NCI-H128 (cell line): ENCODE measurements at regions not wholly inside any gene's neighbourhood (a gene's known extent, or its start where the extent isn't known, plus 50 kb on each side); places are given as distances from the start of the nearest gene placed in this dataset.

Source experiments
- DNase-seq: peaks from one replicate; lab custom pipeline; 2025; ENCODE audit not compliant: unreplicated experiment; lab: John Stamatoyannopoulos, UW

DNA sequence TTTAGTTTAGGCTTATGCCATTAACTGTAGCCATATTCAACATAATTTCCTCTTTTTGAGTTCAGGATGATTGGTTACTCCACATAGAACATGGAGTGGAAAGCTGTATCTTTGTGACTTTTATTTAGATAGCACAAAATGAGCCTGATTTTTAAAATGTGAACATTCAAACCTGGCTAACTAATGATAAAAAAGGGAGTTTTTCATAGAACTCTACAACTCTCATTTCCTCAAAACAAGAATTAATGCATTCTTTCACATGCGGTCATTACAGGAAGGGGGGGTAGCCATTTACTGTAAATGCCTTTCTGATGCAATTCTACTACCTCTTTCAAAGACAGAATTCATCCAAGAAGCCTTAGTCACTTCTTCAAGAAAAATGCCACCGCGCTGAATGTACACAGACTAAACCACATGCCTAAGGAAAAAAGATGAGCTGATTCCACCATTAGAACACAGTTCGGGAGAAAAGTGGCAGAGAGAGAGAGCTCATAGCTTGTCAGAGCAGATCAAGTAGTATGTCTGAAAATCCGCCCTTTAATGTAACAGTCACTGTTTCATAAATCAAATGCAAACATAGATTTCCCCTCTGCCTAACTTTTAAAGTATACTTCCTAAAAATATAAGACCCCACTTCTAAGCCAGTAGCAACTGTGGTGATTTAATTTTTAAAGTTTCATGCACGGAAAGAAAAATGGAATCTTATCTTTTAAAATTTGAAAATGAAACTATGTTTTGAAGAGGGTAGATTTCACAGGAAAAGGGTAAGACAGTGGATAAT lies 226.4 kb upstream of the KLF14 start:
- no peak for DNase-seq

DNA sequence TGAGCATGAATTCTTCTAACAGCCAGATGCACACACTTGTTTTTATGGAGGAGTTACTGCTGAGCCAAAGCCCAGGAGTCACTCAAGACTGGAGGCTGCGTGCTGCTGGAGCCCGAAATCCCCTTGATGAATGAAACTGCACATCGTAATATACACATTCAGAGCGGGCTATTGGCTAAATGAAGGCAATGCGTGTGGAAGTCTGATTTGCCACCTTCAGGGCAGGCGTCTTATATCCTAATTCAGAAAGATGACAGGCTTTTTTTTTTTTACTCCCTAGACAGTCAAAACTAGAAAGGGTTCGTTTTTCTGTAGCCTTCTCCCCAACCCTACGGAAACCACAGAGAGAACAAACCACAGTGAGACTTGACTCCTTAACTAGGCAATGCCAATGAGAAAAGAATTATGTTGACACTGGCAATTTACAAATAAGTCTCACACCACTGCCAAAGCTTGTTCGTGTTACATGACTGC lies 227.2 kb upstream of the KLF14 start:
- no peak for DNase-seq

DNA sequence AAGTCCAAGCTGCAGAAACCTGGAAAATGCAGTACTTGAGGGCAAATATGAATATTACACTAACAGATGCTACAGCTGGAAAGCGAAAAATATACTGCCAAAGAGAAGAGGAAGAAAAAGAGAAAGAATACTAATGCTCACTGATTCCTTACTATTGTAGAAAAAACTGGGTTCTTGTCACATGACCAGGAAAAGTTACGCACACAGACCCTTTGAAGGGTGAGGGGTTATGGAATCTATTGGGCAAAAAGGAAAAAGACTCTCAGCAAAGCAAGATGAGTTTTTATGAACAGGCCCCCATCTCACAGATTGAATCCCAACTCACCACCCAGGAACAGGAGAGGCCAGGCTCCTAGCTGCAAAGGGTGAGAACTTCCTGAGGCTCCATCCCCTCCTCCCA lies 228.1 kb upstream of the KLF14 start:
- no peak for DNase-seq

DNA sequence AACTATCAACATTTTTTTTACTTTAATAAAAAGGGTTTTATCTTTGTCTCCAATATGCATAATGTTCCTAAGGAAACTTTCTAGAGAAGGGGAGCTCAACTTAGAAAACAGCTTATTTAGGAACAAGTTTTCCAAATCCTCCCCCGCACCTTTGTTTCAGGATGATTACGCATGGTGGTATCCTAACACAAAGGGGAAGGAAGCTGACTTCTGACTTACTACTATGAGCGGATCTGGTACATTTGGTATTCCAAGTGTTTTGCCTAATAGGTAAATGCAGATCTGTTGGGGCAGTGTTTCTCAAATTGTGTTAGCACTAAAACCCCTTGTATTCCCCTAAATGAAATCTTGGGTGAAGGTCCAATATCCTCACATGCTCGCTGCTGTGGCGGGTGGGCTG lies 229.3 kb upstream of the KLF14 start:
- no peak for DNase-seq

DNA sequence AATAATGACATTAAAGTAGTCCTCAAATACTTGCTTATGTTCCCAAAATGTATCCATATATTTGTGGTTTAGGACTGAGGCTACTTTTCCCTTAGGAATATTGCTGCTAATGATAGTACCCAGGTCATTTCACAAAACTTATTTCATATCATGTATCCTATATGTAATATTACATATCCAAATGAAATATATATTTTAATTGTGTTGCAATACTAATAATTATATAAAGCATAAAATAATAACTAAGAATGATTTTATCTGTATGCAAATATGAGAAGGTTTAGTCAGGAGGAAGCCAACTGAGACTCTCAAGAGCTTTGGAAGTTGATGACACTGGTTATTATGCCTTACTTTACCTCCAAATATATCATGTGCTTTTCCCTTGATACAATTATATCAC lies 231.5 kb upstream of the KLF14 start:
- no peak for DNase-seq

DNA sequence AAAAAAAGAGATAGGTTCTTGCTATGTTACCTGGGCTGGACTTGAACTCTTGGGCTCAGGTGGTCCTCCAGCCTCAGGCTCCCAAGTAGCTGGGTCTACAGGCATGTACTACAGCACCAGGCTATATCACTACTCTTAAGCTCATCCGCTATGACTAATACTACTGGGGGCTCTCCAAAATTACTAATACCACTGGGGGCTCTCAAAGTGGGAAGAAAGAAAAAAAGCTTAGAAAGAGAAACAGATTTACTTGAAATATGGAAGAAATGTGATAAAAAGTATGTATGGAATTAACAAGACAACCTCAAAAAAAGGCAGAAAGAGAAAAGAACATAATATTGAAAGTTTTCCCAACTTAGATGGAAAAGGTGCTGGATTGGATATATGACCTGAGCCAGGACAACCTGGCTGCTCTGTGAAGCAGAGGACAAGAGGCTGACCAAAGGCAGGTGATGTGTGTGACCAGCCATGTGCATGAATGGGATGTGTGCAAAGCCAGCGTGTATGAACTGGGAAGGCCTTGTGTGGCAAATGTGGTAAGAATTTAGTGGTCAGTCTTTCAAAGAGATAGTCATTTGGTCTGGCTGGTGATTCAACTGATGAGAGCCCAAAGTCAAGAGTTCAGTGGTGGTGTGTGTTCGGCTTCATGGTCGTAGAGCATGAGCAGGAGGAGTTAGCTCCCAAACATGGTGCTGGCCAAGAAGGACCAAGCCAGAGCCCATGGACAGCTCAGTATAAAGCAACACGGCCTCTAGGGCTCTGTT lies 232.4 kb upstream of the KLF14 start:
- no peak for DNase-seq

DNA sequence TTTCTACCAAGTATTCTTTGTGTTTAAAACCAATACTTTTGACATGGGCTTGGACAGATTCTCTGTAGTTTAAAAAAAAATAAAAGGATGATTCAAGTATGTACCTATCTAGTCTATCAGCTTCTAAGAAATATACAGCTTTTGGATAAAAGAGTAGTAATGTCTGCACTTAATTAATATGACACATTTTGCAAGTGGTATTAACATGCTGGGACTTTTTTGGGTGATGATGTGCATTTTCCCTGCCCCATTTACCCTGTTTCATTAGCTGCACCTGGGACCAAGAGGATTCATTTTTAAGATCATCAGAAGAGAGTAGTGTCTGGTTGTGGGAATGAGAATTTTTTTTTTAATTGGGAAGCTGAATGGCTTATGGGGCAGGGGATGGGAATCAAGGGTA lies 236.2 kb upstream of the KLF14 start:
- no peak for DNase-seq

DNA sequence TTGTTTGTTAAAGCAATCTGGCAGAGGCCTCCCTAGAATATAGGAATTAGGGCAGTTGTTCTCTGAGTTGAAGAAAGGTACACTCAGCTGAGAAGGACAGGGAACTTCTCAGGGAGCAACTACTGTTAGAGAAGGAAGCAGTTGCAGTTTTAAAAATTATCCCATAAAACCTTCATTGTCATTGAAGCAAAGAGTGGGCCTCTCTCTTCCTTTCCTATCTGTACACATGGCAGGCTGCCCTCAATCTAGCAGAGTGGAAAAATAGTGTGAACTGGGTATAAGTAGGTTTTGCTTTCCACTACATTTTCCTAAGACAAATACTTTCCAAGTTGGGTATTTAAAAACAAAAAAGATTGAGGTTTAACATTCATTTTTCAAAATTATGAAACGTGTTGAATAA lies 236.7 kb upstream of the KLF14 start:
- DNase-seq = no peak

DNA sequence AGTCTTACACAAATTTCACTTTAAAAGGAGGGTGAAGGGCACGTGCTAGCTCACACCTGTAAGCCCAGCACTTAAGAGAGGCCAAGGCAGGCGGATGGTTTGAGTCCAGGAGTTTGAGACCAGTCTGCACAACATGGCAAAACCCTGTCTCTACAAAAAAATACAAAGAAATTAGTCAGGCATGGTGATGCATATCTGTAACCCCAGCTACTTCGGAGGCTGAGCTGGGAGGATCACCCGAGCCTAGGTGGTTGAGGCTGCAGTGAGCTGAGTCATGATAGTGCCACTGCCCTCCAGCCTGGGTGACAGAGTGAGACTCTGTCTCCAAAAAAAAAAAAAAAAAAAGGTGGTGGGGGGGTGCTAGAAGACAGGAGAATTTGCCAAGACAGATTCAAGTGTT lies 237.3 kb upstream of the KLF14 start:
- no peak for DNase-seq

DNA sequence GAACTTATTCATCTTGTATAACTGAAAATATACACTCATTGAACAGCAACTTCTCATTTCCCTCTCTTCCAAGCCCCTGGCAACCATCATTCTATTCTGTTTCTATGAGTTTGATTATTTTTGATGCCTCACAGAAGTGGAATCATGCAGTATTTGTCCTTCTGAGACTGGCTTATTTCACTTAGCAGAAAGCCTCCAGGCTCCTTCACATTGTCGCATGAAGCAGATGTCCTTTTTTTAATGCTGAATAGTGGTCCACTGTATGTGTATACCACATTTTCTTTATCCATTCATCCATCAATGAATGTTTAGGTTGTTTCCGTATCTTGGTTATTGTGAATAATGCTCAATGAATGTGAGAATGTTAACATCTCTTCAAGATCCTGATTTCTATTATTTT lies 238.2 kb upstream of the KLF14 start:
- DNase-seq = no peak

DNA sequence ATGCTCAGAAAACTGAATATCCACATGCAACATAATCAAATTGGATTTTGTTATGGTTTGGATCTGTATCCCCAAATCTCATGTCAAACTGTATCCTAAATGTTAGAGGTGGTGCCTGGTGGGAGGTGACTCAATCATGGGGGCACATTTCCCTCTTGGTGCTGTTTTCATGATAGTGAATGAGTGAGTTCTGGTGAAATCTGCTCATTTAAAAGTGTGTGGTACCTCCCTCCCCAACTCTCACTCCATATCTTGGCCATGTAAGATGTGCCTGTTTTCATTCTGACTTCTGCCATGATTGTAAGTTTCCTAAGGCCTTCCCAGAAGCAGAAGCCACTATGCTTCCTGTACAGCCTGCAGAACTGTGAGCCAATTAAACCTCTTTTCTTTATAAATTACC lies 239.6 kb upstream of the KLF14 start:
- DNase-seq = no peak

DNA sequence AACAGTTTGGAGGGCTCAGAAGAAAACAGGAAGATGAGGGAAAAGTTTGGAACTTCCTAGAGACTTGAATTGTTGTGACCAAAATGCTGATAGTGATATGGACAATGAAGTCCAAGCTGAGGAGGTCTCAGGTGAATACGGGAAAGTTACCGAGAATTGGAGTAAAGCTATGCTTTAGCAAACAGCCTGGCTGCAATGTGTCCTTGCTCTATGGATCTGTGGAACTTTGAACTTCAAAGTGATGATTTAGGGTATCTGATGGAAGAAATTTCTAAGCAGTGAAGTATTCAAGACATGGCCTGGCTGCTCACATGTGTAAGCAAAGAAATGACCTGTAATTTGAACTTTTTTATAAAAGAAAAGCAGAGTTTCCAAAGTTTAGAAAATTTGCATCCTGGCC lies 240.2 kb upstream of the KLF14 start:
- DNase-seq = no peak

DNA sequence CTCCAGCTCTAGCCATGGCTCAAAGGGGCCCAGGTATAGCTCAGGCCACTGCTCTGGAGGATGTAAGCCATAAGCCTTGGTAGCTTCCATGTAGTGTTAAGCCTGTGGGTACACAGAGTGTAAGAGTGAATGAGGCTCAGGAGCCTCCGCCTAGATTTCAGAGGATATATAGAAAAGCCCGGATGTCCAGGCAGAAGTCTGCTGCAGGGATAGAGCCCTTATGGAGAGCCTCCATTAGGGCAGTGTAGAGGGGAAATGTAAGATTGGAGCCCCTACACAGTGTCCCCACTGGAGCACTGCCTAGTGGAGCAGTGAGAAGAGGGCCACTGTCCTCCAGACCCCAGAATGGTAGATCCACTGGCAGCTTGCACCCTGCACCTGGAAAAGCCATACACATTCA lies 240.8 kb upstream of the KLF14 start:
- no peak for DNase-seq

DNA sequence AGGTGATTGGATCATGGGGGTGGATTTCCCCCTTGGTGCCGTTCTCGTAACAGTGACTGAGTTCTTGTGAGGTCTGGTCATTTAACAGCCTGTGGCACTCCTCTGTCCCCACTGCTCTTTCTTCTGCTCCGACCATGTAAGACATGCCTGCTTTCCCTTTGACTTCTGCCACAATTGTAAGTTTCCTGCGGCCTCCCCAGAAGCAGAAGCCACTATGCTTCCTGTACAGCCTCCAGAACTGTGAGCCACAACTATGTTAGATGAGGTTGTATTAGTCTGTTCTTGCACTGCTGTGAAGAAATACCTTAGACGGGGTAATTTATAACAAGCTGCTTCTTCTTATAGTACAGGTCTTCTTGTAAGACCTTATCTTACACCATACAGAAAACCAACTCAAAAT lies 241.7 kb upstream of the KLF14 start:
- DNase-seq = no peak

DNA sequence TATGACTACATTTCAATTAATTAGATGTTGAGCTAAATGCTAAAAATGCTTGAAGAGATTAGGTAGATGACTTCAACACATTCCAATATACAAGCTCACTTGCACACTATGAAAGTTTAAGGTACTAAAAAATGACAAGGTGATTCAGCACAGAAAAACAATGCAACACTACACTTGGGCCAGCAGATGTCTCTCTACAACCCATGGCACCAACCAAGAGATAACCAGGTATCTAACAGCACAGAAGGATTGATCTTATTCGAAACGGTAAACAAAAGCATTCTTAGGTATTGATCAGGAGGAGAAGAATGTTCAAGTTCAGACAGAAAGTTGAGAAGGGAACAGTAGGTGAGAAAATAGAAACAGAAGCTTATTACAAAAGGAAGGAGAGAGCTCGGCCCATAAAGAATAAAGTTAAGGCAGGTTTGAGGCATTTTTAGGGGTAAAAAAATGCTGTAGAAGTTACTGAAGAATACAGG lies 248.2 kb upstream of the KLF14 start:
- DNase-seq = peak; percentile 12

DNA sequence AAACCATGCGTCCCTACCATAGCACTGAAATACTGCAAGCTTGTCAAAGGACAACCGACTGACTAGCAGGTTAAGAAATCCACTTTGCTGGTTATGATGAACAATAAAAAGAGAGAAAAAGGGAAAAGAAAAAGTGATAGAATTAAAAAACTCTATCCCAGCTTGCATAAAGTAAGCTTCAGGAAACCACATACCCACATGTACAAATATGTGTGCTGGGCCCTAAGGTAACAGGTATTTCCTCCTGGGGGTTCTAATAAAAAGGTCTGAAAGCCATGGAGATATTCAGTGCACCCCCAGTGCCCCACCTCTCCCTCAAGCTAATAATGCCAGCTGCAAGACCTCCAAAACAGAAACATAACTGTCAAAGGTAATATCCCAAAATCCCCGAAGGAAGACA lies 248.6 kb upstream of the KLF14 start:
- no peak for DNase-seq

DNA sequence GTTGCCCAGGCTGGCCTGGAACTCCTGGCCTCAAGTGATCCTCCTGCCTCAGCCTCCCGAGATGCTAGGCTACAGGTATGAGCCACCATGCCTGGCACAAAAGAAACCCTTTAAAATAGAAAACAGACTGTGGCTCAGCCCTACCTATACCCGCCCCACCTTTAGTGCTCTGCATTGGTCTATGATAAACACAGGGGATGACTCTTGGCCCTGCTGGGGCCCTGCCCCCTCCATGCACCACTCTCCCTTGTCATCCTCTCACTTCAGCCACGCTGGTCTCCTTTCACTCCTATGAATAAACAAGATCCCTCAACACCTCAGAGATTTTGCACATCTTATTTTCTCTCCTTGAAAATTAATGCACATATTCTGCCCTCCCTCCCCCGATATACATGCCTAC lies 251.4 kb upstream of the KLF14 start:
- no peak for DNase-seq

DNA sequence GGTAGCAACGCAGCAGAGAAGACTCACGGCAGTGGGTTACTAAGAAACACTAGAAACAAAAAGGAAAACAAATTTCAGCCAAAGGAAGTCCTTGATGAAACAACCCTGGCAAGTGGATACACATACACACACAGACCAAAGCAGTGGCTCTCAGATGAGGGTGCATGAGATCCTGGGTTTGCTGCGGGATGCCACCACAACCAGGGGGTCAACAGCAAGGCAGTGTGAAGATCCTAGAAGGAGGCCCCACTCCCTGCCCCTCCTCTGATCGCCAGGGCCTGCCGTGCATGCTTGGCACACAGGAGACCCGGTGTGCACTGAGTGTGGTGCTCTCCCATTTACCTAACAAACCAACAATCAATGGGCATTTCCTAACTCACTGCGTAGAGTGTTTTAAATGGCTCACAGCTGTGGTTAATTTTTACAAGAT lies 252.3 kb upstream of the KLF14 start:
- DNase-seq = no peak

DNA sequence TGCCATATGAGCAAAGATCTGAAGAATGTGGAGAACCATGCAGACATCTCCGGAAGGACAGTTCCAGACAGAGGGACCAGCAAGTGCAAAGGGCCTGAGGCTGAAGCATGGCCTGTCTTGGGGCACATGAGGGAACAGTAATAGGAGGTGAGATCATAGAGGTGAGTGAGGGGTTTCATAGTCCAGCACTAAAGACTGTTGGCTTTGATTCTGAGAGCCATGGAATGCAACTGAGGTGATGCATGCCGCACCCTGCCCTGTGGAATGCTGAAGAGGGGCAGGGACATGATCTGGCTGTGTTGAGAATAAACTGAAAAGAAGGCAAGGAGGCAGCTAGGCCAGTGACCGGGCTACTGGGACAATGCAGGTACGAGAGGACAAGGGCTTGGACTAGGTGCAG lies 253.1 kb upstream of the KLF14 start:
- DNase-seq = no peak

DNA sequence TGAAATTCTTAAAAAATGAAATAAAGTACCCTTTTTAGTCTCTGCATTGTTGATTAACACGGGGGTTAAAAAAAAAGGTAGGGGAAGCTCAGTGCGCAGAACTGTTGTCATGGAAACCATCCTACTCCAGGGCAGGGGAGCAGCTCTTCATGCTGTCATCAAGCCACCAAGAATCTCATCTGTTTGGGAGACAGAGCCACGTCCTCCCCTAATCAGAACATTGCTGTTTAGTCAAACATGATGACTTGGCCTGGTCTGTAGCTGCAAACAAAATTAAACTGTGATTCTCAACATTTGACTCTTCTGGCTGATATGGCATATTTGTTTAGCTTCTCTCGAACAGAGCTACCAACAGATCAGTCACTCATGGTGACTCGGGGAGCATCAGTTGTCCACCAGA lies 254.4 kb upstream of the KLF14 start:
- no peak for DNase-seq

DNA sequence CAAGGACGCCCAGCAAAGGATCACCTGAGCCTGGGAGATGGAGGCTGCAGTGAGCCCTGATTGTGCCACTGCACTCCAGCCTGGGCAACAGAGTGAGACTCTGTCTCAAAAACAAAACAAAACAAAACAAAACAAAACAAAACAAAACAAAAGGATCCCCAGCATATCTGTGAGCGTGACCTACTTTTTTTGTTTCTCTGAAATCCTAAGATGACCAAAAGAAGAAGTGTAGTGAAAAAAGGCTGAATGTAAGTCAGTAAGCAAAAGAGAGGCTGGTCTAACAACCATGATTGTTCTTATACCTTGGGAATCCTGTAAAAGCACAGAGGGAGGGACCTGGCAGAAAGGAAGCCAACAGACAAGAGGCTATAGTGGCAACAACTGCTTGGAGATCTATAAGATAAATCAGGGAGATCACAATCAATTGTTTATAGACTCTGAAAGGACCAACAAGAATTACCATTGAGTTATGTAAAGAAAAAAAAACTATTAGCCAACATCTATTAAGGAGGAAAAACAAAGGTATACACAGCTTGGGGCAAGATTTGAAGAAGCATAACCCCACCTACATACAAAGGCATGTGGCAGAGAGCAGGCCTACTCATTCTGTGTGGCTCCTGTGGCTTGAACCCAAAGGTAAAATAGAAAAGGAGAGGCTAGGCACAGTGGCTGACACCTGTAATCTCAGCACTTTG lies 255.2 kb upstream of the KLF14 start:
- no peak for DNase-seq
